Spleen (tissue), 11 donors: ENCODE measurements at regions not wholly inside any gene's neighbourhood (a gene's known extent, or its start where the extent isn't known, plus 50 kb on each side); places are given as distances from the start of the nearest gene placed in this dataset.

ENCODE experiments used
- DNase-seq: peaks from one replicate; pipeline ENCODE4 v3.0.0-alpha.2; 2020
- H3K27ac ChIP-seq, 8 donors: fragments of 200-600 bp; sonication (generic) in 7 of 8; 1 replicate in 4 of 8; 2 replicates in 4 of 8; pipeline versions ENCODE4 v1.5.0 to v1.8.0; 2016 to 2021; ENCODE audit warnings: inconsistent platforms in 4 of 8, mild to moderate bottlenecking in 4 of 8, moderate library complexity in 1 of 8
- H3K27me3 ChIP-seq, 7 donors: fragments of 200-600 bp; sonication (generic) in 6 of 7; replicated peaks in 1 of 7; 1 replicate in 4 of 7; 2 replicates in 3 of 7; pipeline versions ENCODE4 v1.5.0 to v1.8.0; 2016 to 2021; ENCODE audit warnings: inconsistent platforms in 3 of 7, mild to moderate bottlenecking in 1 of 7
- H3K36me3 ChIP-seq, 6 donors: fragments of 200-600 bp; sonication (generic) in 5 of 6; 1 replicate in 4 of 6; 2 replicates in 2 of 6; pipeline versions ENCODE4 v1.5.0 to v1.8.0; 2016 to 2021; ENCODE audit warnings: inconsistent platforms in 2 of 6
- H3K4me1 ChIP-seq, 6 donors: fragments of 200-600 bp; sonication (generic) in 5 of 6; 1 replicate in 3 of 6; 2 replicates in 3 of 6; pipeline versions ENCODE4 v1.5.0 to v1.8.0; 2016 to 2021; ENCODE audit warnings: inconsistent platforms in 3 of 6
- H3K4me3 ChIP-seq, 8 donors: fragments of 200-600 bp; sonication (generic) in 7 of 8; 1 replicate in 4 of 8; 2 replicates in 4 of 8; pipeline versions ENCODE4 v1.5.0 to v1.8.0; 2016 to 2021; ENCODE audit warnings: inconsistent platforms in 4 of 8, mild to moderate bottlenecking in 4 of 8, moderate library complexity in 2 of 8
- H3K9me3 ChIP-seq, 8 donors: fragments of 200-600 bp; sonication (generic) in 7 of 8; 1 replicate in 4 of 8; 2 replicates in 4 of 8; pipeline versions ENCODE4 v1.5.0 to v1.8.0; 2016 to 2021; ENCODE audit warnings: inconsistent platforms in 4 of 8
- CTCF ChIP-seq, 11 experiments: fragments of 200-600 bp in 7 of 11; fragments of 450-650 bp in 4 of 11; sonication (generic) in 4 of 11; IDR thresholded peaks in 8 of 11; conservative IDR thresholded peaks in 3 of 11; 1 replicate in 7 of 11; 2 replicates in 4 of 11; pipeline versions ENCODE4 v1.4.0 to v1.8.0; 2016 to 2021; ENCODE audit warnings: antibody characterized with exemption in 11 of 11, inconsistent platforms in 4 of 11, mild to moderate bottlenecking in 1 of 11
- POLR2A ChIP-seq, 3 donors: fragments of 450-650 bp; IDR thresholded peaks; one replicate each; pipeline ENCODE4 v1.5.1; 2017; ENCODE audit warnings: antibody characterized with exemption in 3 of 3, mild to moderate bottlenecking in 1 of 3
- POLR2AphosphoS5 ChIP-seq, 3 donors: sonication (generic); formaldehyde crosslinking; IDR thresholded peaks; one replicate each; pipeline ENCODE4 v1.5.1; 2017; ENCODE audit warnings: antibody characterized with exemption in 3 of 3
- WGBS, 5 donors: extraction: QIAGEN DNeasy Blood & Tissue Kit in 3 of 5; methylation state at CpG; one replicate each; pipeline versions ENCODE4 v1.1.5 to v1.1.7; 2013 to 2018; 5-methylcytosine and 5-hydroxymethylcytosine counted together
- intact Hi-C: fragments of 100-400 bp; cut with DNase I; formaldehyde crosslinking; loops from one replicate; pipeline ENCODE4 v1.15.0; 2023; ENCODE audit warnings: low total_unique reads
- donor health status: healthy with polysubstance abuse.
- donor health status: DM: no; HTN: no; CAD: no; lungs with moderate emphysema.
- donor health status: DM: no; HTN: no; CAD: no.
- donor health status: Bipolar disorder and iron deficiency.
- donor health status: healthy.
- donor health status: DM: no; HTN: no; CAD: no.
- donor health status: DM: yes; HTN: yes; CAD: no.

- Histone ChIP-seq H3K27ac (no peak overlapping the region), H3K4me3 (no peak overlapping the region), H3K36me3 (no peaks in the 10 kb centered on the region), H3K27me3 (no peaks in the 10 kb centered on the region), H3K9me3 (peaks cover 0 to 19% (median 6%) of the 10 kb centered on the region in 8 donors), H3K4me1 (no peaks in the 10 kb centered on the region)
- intact Hi-C loops = no loop called here
- no peak for DNase-seq
- WGBS, 5 donors = 71 to 96% (median 87%) methylated on average over 2 of the region's 2 CpGs
- TF ChIP-seq POLR2AphosphoS5 (IDR thresholded peaks at IDR 0.05) (no peak), POLR2A (IDR thresholded peaks at IDR 0.05) (no peak), CTCF (IDR thresholded peaks at IDR 0.05 in 8 of 11, conservative IDR thresholded peaks at IDR 0.05 in 3 of 11) (no peak)
Observed at GRCh38 chr5:106727071-106727470, 943.7 kb downstream of the EFNA5 start.

- H3K36me3 ChIP-seq = no peaks in the 10 kb centered on the region
- DNase-seq = no peak
- no peaks in the 10 kb centered on the region for H3K9me3 ChIP-seq
- no peaks in the 10 kb centered on the region for H3K27me3 ChIP-seq
- TF ChIP-seq POLR2AphosphoS5 (IDR thresholded peaks at IDR 0.05) (no peak), CTCF (IDR thresholded peaks at IDR 0.05 in 8 of 11, conservative IDR thresholded peaks at IDR 0.05 in 3 of 11) (no peak), POLR2A (IDR thresholded peaks at IDR 0.05) (no peak)
- no peak overlapping the region for H3K4me3 ChIP-seq
- H3K4me1 ChIP-seq = no peaks in the 10 kb centered on the region
- no peak overlapping the region for H3K27ac ChIP-seq
- intact Hi-C loops = no loop called here
- 48 to 74% (median 60%) methylated on average over 3 of the region's 3 CpGs for WGBS, 5 donors
Observed at GRCh38 chr5:106720367-106720766, 950.4 kb downstream of the EFNA5 start.

GRCh38 chr5:106699796-106700195, 970.9 kb downstream of the EFNA5 start:
- no peak for TF ChIP-seq CTCF (IDR thresholded peaks at IDR 0.05 in 8 of 11, conservative IDR thresholded peaks at IDR 0.05 in 3 of 11)
- TF ChIP-seq POLR2AphosphoS5 (IDR thresholded peaks at IDR 0.05) = no peak
- no peak for TF ChIP-seq POLR2A (IDR thresholded peaks at IDR 0.05)
- no peaks in the 10 kb centered on the region for H3K36me3 ChIP-seq
- no peaks in the 10 kb centered on the region for H3K9me3 ChIP-seq
- 56 to 84% (median 68%) methylated on average over 1 of the region's 1 CpG for WGBS, 5 donors
- DNase-seq = no peak
- no peak overlapping the region for H3K27ac ChIP-seq
- intact Hi-C loops = no loop called here
- H3K4me1 ChIP-seq = no peaks in the 10 kb centered on the region
- no peaks in the 10 kb centered on the region for H3K27me3 ChIP-seq
- H3K4me3 ChIP-seq = no peak overlapping the region

GRCh38 chr5:106699198-106699597, 971.5 kb downstream of the EFNA5 start:
- Histone ChIP-seq H3K4me1 (no peaks in the 10 kb centered on the region), H3K27ac (no peak overlapping the region), H3K36me3 (no peaks in the 10 kb centered on the region), H3K27me3 (no peaks in the 10 kb centered on the region), H3K9me3 (no peaks in the 10 kb centered on the region), H3K4me3 (no peak overlapping the region)
- 71 to 89% (median 79%) methylated on average over 6 of the region's 6 CpGs for WGBS, 5 donors
- no peak for DNase-seq
- intact Hi-C loops = no loop called here
- TF ChIP-seq POLR2AphosphoS5 (IDR thresholded peaks at IDR 0.05) (no peak), CTCF (IDR thresholded peaks at IDR 0.05 in 8 of 11, conservative IDR thresholded peaks at IDR 0.05 in 3 of 11) (no peak)
